ENCODE measurements at regions not wholly inside any gene's neighbourhood (a gene's known extent, or its start where the extent isn't known, plus 50 kb on each side); places are given as distances from the start of the nearest gene placed in this dataset.

DNA sequence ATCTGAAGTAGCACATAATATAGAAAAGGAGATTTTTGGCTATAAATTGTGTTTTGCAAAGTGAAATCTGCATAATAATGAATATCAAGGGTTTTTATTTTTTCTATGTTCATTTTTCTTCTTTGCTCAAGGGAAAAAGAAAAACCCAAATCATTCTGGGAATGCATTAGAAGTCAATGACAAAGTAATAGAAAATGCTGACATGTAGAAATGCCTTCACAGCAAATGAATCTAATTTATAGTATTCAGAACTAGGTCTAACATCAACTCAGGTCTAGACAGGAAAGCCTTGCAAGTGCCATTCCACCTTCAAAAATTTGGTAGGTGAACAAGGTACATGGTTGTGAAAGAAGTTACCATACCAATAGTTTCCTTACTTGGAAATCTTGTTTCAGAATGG, 831.5 kb upstream of the CELF4 start:
- TF ChIP-seq, protein P1, sequence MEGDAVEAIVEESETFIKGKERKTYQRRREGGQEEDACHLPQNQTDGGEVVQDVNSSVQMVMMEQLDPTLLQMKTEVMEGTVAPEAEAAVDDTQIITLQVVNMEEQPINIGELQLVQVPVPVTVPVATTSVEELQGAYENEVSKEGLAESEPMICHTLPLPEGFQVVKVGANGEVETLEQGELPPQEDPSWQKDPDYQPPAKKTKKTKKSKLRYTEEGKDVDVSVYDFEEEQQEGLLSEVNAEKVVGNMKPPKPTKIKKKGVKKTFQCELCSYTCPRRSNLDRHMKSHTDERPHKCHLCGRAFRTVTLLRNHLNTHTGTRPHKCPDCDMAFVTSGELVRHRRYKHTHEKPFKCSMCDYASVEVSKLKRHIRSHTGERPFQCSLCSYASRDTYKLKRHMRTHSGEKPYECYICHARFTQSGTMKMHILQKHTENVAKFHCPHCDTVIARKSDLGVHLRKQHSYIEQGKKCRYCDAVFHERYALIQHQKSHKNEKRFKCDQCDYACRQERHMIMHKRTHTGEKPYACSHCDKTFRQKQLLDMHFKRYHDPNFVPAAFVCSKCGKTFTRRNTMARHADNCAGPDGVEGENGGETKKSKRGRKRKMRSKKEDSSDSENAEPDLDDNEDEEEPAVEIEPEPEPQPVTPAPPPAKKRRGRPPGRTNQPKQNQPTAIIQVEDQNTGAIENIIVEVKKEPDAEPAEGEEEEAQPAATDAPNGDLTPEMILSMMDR (IDR thresholded peaks at IDR 0.05), result no peak
- no peak for TF ChIP-seq POLR2A (IDR thresholded peaks at IDR 0.05)

Measured in testis (tissue), 2 donors.